Stimulated activated naive CD4-positive, alpha-beta T cell (primary cell): ENCODE measurements at regions not wholly inside any gene's neighbourhood (a gene's known extent, or its start where the extent isn't known, plus 50 kb on each side); places are given as distances from the start of the nearest gene placed in this dataset.

Experiments used
- DNase-seq, 6 experiments: peaks; one replicate each; lab custom pipeline; 2025; lab: John Stamatoyannopoulos, UW

GRCh38 chr13:111642156-111642767 lies 321.8 kb downstream of the TEX29 start:
- no peak for DNase-seq

GRCh38 chr13:111644750-111645149 lies 324.3 kb downstream of the TEX29 start:
- no peak for DNase-seq

GRCh38 chr13:111645198-111645597 lies 324.8 kb downstream of the TEX29 start:
- no peak for DNase-seq

GRCh38 chr13:111645598-111646455 lies 325.4 kb downstream of the TEX29 start:
- no peak for DNase-seq

- DNase-seq = no peak
Observed at GRCh38 chr13:111646456-111646855, 326.0 kb downstream of the TEX29 start.

GRCh38 chr13:111648885-111649284 lies 328.4 kb downstream of the TEX29 start:
- DNase-seq = no peak

- DNase-seq = no peak
Observed at GRCh38 chr13:111650626-111651025, 330.2 kb downstream of the TEX29 start.

GRCh38 chr13:111652676-111653075 lies 332.2 kb downstream of the TEX29 start:
- no peak for DNase-seq

- no peak for DNase-seq
Observed at GRCh38 chr13:111654531-111654930, 334.1 kb downstream of the TEX29 start.

- no peak for DNase-seq
Observed at GRCh38 chr13:111656439-111656838, 336.0 kb downstream of the TEX29 start.

GRCh38 chr13:111657013-111657412 lies 336.6 kb downstream of the TEX29 start:
- DNase-seq = no peak

GRCh38 chr13:111658145-111659100 lies 338.0 kb downstream of the TEX29 start:
- DNase-seq = no peak

- no peak for DNase-seq
Observed at GRCh38 chr13:111659219-111659775, 338.9 kb downstream of the TEX29 start.

GRCh38 chr13:111659842-111660241 lies 339.4 kb downstream of the TEX29 start:
- DNase-seq = no peak

- no peak for DNase-seq
Observed at GRCh38 chr13:111661052-111661451, 340.6 kb downstream of the TEX29 start.

- no peak for DNase-seq
Observed at GRCh38 chr13:111661776-111662175, 341.3 kb downstream of the TEX29 start.

- no peak for DNase-seq
Observed at GRCh38 chr13:111662451-111662850, 342.0 kb downstream of the TEX29 start.

GRCh38 chr13:111662895-111663294 lies 342.5 kb downstream of the TEX29 start:
- DNase-seq = no peak

- DNase-seq = no peak
Observed at GRCh38 chr13:111663505-111663904, 343.1 kb downstream of the TEX29 start.

- no peak for DNase-seq
Observed at GRCh38 chr13:111663953-111664421, 343.5 kb downstream of the TEX29 start.

- DNase-seq = no peak
Observed at GRCh38 chr13:111664696-111665095, 344.3 kb downstream of the TEX29 start.

GRCh38 chr13:111665691-111666095 lies 345.3 kb downstream of the TEX29 start:
- DNase-seq = no peak
